ENCODE measurements at regions not wholly inside any gene's neighbourhood (a gene's known extent, or its start where the extent isn't known, plus 50 kb on each side); places are given as distances from the start of the nearest gene placed in this dataset.

GRCh38 chr16:6133009-6133557 is 1035.5 kb upstream of the EEF2KMT start:
- H3K9me3 Mint-ChIP-seq, result peaks cover 7% of the 10 kb centered on the region
- no peaks in the 10 kb centered on the region for H3K36me3 Mint-ChIP-seq

DNA sequence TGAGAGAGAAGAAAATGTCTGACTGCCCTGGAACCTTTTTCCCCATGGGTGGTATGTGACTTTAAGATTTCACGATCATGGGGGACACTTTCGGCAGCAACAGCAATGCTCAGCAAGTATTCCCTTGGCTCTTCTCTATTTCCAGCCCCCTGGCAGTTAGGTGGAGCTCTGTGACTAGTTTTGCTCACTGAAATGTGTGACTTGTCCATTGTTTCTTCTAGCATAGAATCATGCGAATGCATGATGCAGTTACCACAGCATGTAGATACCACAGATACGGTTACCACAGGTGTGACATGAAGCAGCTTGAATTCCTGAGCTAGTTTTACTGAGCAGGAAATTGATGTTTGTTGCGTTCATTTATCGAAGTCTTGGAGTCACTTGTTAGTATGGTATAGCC is 1034.5 kb upstream of the EEF2KMT start:
- Mint-ChIP-seq H3K9me3 (peaks cover 7% of the 10 kb centered on the region), H3K4me3 (no peak overlapping the region), H3K36me3 (no peaks in the 10 kb centered on the region), H3K27ac (no peak overlapping the region), H3K27me3 (no peaks in the 10 kb centered on the region), H3K4me1 (no peaks in the 10 kb centered on the region)
- DNase-seq, result no peak

More at GRCh38 chr16:6133009-6133557, 1035.5 kb upstream of the EEF2KMT start:
- Mint-ChIP-seq H3K4me3 (no peak overlapping the region), H3K27me3 (no peaks in the 10 kb centered on the region), H3K4me1 (no peaks in the 10 kb centered on the region), H3K27ac (no peak overlapping the region)
- no peak for DNase-seq

- peaks cover 7% of the 10 kb centered on the region for H3K9me3 Mint-ChIP-seq
- no peak overlapping the region for H3K27ac Mint-ChIP-seq
- no peak for DNase-seq
- H3K36me3 Mint-ChIP-seq, result no peaks in the 10 kb centered on the region
- H3K4me1 Mint-ChIP-seq, result no peaks in the 10 kb centered on the region
- no peak overlapping the region for H3K4me3 Mint-ChIP-seq
- H3K27me3 Mint-ChIP-seq, result no peaks in the 10 kb centered on the region
Measured at GRCh38 chr16:6131526-6132050, 1034.0 kb upstream of the EEF2KMT start.

DNA sequence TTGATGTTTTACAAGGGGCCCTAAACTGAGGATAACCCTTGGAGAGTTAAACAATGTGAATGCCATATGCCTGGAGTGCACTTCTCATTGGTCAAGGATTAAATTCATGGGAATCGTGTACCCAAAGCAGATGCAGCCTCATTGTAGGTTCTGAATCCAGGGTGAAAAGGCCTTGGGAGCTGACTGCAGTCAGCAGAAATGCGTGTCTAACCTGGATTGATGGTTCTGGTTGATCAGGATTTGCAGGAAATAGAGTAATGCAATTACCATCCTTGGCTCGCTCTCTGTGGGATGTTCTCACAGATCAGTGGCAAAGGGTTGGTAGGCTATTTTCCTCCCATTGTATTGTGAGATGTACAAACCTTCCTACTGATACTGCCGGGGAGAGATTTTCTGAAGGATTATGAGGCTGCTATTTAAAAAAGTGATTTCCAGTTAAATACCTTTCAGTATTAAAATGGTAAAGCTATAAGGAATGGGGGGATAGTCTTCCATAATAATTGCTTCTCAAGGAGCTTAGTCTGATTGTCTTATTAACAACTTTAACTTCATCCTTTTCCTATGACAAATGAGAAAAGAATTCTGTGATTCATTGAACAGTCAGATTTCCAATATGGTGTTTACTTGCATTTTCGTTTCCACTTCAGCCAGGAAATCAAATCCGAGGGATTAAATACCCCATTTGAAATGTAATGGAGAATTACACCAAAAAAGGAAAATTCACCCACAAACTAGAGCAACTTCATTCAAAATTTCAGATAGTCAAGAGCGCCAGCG is 1028.1 kb upstream of the EEF2KMT start:
- Mint-ChIP-seq H3K4me1 (no peaks in the 10 kb centered on the region), H3K4me3 (no peak overlapping the region), H3K27me3 (no peaks in the 10 kb centered on the region), H3K27ac (no peak overlapping the region), H3K9me3 (peaks cover 4% of the 10 kb centered on the region), H3K36me3 (no peaks in the 10 kb centered on the region)
- no peak for DNase-seq

GRCh38 chr16:6124136-6124535 is 1026.5 kb upstream of the EEF2KMT start:
- Mint-ChIP-seq H3K27me3 (no peaks in the 10 kb centered on the region), H3K4me3 (no peak overlapping the region), H3K36me3 (no peaks in the 10 kb centered on the region), H3K4me1 (no peaks in the 10 kb centered on the region), H3K9me3 (peaks cover under 1% of the 10 kb centered on the region), H3K27ac (no peak overlapping the region)
- no peak for DNase-seq

- no peaks in the 10 kb centered on the region for H3K9me3 Mint-ChIP-seq
- no peaks in the 10 kb centered on the region for H3K36me3 Mint-ChIP-seq
- H3K27ac Mint-ChIP-seq, result no peak overlapping the region
- H3K4me1 Mint-ChIP-seq, result no peaks in the 10 kb centered on the region
- no peak for DNase-seq
- H3K4me3 Mint-ChIP-seq, result no peak overlapping the region
- H3K27me3 Mint-ChIP-seq, result no peaks in the 10 kb centered on the region
Measured at GRCh38 chr16:6122401-6122800, 1024.8 kb upstream of the EEF2KMT start.

DNA sequence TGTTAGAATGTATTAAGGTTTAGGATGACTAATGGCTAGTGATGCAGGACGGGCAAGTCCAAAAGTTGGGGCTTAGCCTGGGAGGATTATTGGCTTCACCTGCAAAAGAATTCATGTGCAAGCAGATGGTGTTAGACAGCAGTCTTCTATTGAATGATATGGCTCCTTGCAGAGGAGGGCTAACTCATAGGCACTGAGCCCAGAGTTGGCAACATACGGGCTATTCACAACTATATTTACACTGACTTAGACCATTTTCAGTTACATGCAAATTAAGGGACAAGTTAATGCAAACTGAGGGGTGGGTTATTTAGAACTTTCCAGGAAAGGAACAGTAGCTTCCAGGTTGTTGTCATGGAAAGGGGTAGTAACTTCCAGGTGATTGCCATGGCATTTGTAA is 1017.1 kb upstream of the EEF2KMT start:
- Mint-ChIP-seq H3K27ac (no peak overlapping the region), H3K4me3 (no peak overlapping the region), H3K9me3 (no peaks in the 10 kb centered on the region), H3K36me3 (no peaks in the 10 kb centered on the region), H3K27me3 (no peaks in the 10 kb centered on the region), H3K4me1 (no peaks in the 10 kb centered on the region)
- no peak for DNase-seq

- H3K27ac Mint-ChIP-seq, result no peak overlapping the region
- H3K9me3 Mint-ChIP-seq, result no peaks in the 10 kb centered on the region
- no peak overlapping the region for H3K4me3 Mint-ChIP-seq
- no peaks in the 10 kb centered on the region for H3K36me3 Mint-ChIP-seq
- H3K27me3 Mint-ChIP-seq, result no peaks in the 10 kb centered on the region
- DNase-seq, result no peak
- H3K4me1 Mint-ChIP-seq, result no peaks in the 10 kb centered on the region
Measured at GRCh38 chr16:6113749-6114148, 1016.2 kb upstream of the EEF2KMT start.

- Mint-ChIP-seq H3K9me3 (no peaks in the 10 kb centered on the region), H3K4me3 (no peak overlapping the region), H3K36me3 (no peaks in the 10 kb centered on the region), H3K4me1 (no peaks in the 10 kb centered on the region), H3K27ac (no peak overlapping the region), H3K27me3 (no peaks in the 10 kb centered on the region)
- no peak for DNase-seq
Measured at GRCh38 chr16:6112700-6113099, 1015.1 kb upstream of the EEF2KMT start.

GRCh38 chr16:6111390-6111789 is 1013.8 kb upstream of the EEF2KMT start:
- Mint-ChIP-seq H3K36me3 (no peaks in the 10 kb centered on the region), H3K4me3 (no peak overlapping the region), H3K27ac (no peak overlapping the region), H3K9me3 (no peaks in the 10 kb centered on the region), H3K27me3 (no peaks in the 10 kb centered on the region), H3K4me1 (no peaks in the 10 kb centered on the region)
- no peak for DNase-seq

GRCh38 chr16:6110346-6110745 is 1012.8 kb upstream of the EEF2KMT start:
- no peak for DNase-seq
- H3K4me3 Mint-ChIP-seq, result no peak overlapping the region
- H3K4me1 Mint-ChIP-seq, result no peaks in the 10 kb centered on the region
- no peaks in the 10 kb centered on the region for H3K36me3 Mint-ChIP-seq
- H3K27me3 Mint-ChIP-seq, result no peaks in the 10 kb centered on the region
- no peaks in the 10 kb centered on the region for H3K9me3 Mint-ChIP-seq
- no peak overlapping the region for H3K27ac Mint-ChIP-seq

- H3K27me3 Mint-ChIP-seq, result peaks cover 3% of the 10 kb centered on the region
- DNase-seq, result no peak
- H3K4me1 Mint-ChIP-seq, result no peaks in the 10 kb centered on the region
- H3K9me3 Mint-ChIP-seq, result peaks cover 4% of the 10 kb centered on the region
- no peak overlapping the region for H3K4me3 Mint-ChIP-seq
- H3K36me3 Mint-ChIP-seq, result no peaks in the 10 kb centered on the region
- no peak overlapping the region for H3K27ac Mint-ChIP-seq
Measured at GRCh38 chr16:6106061-6106460, 1008.5 kb upstream of the EEF2KMT start.

DNA sequence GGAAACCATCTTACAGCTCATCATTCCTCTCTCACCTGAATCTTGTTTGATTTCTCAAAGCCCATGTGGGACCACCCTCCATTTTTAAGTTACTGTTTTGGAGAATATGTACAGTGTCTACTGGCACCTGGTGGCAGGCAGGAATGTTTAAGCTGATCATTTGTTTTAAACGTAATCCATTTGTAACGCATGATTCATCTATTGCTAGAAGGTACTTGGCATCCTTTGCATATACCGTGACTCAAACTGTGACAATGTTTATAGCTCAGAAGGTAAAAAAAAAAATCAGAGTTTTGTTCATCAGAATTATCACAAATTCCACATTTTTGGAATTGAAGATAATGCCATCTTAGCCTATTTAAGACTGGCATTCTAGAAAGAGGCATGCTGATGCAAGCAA is 1007.5 kb upstream of the EEF2KMT start:
- H3K36me3 Mint-ChIP-seq, result no peaks in the 10 kb centered on the region
- H3K4me3 Mint-ChIP-seq, result no peak overlapping the region
- DNase-seq, result no peak
- H3K9me3 Mint-ChIP-seq, result peaks cover 4% of the 10 kb centered on the region
- H3K27me3 Mint-ChIP-seq, result peaks cover 3% of the 10 kb centered on the region
- no peak overlapping the region for H3K27ac Mint-ChIP-seq
- no peaks in the 10 kb centered on the region for H3K4me1 Mint-ChIP-seq

DNA sequence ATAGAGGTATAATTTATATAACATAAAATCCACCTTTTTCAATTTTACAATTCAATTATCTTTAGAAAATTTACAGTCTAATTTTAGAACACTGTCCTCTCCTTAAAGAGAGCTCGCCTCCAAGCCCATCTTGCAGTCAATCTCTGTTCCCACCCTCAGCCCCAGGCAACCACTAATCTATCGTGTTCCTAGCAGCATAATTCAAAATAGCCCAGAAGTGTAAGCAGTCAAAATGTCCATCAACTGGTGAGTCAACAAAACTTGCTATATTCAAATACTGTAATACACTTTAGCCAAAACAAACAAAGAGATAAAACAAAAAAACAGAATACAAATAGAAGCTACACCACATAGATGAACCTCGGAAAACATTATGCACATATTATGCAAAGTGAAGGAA is 1006.8 kb upstream of the EEF2KMT start:
- no peaks in the 10 kb centered on the region for H3K36me3 Mint-ChIP-seq

DNA sequence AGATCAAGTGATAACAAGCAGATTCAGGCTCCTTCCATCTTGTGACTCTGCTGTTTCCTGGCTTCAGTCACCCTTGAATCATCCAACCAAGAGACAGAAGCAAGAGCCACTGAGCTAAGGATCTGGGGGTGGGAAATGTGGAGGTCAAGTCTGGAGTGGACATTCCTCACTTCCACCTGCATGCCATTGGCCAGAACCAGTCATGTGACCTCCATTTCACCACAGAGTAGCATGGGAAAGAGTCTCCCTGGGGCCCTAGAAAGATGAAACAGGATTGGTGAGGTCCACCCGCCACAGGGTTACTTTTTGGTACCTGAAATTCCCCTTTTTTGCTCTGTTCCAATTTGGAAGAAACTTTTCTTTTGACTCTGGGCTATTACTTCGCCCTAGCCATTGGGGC is 1006.0 kb upstream of the EEF2KMT start:
- Mint-ChIP-seq H3K27ac (no peak overlapping the region), H3K36me3 (no peaks in the 10 kb centered on the region), H3K4me1 (no peaks in the 10 kb centered on the region), H3K27me3 (peaks cover 3% of the 10 kb centered on the region), H3K9me3 (peaks cover 4% of the 10 kb centered on the region), H3K4me3 (no peak overlapping the region)
- DNase-seq, result no peak

More for the DNA sequence above, 1006.8 kb upstream of the EEF2KMT start:
- peaks cover 4% of the 10 kb centered on the region for H3K9me3 Mint-ChIP-seq
- no peaks in the 10 kb centered on the region for H3K4me1 Mint-ChIP-seq
- H3K27me3 Mint-ChIP-seq, result peaks cover 3% of the 10 kb centered on the region
- DNase-seq, result no peak
- H3K4me3 Mint-ChIP-seq, result no peak overlapping the region
- H3K27ac Mint-ChIP-seq, result no peak overlapping the region

- Mint-ChIP-seq H3K4me1 (no peaks in the 10 kb centered on the region), H3K36me3 (no peaks in the 10 kb centered on the region), H3K9me3 (peaks cover 2% of the 10 kb centered on the region), H3K27me3 (peaks cover 3% of the 10 kb centered on the region), H3K27ac (no peak overlapping the region), H3K4me3 (no peak overlapping the region)
- DNase-seq, result no peak
Measured at GRCh38 chr16:6099102-6099501, 1001.5 kb upstream of the EEF2KMT start.
